ENCODE measurements at regions not wholly inside any gene's neighbourhood (a gene's known extent, or its start where the extent isn't known, plus 50 kb on each side); places are given as distances from the start of the nearest gene placed in this dataset.

GRCh38 chr1:70504176-70504820 is 93.2 kb downstream of the CTH start (continued):
- TF ChIP-seq SRSF3 (IDR thresholded peaks at IDR 0.05; ENCODE audit: insufficient read depth, low read length) (no peak), NFIC (IDR thresholded peaks at IDR 0.05) (peak; percentile 86), ATF7 (IDR thresholded peaks at IDR 0.05) (no peak), OTX1 (CRISPR knock-in tag; IDR thresholded peaks at IDR 0.05) (no peak), SMARCE1 (IDR thresholded peaks at IDR 0.05) (0 out of 2 replicates have a peak, but pooled peaks have one; percentile 30), CTCF (IDR thresholded peaks at IDR 0.05 in 2 of 3, conservative IDR thresholded peaks at IDR 0.05 in 1 of 3; ENCODE audit: insufficient read depth in 2 of 3, low read depth in 1 of 3, low read length in 3 of 3) (no peak), MEIS2 (IDR thresholded peaks at IDR 0.05; ENCODE audit: partially characterized antibody) (peak; percentile 96), RHOXF2B (CRISPR knock-in tag; conservative IDR thresholded peaks at IDR 0.05) (no peak), FOXA3 (CRISPR knock-in tag; conservative IDR thresholded peaks at IDR 0.05 in 1 of 2, IDR thresholded peaks at IDR 0.05 in 1 of 2) (no peak), SMARCA5 (IDR thresholded peaks at IDR 0.05) (no peak), ELF4 (CRISPR knock-in tag; IDR thresholded peaks at IDR 0.05) (no peak), EHMT2 (IDR thresholded peaks at IDR 0.05) (0 out of 2 replicates have a peak, but pooled peaks have one; percentile 23), PHTF2 (CRISPR knock-in tag; IDR thresholded peaks at IDR 0.05) (no peak), PHB (CRISPR knock-in tag; IDR thresholded peaks at IDR 0.05) (no peak), RREB1 (CRISPR knock-in tag; IDR thresholded peaks at IDR 0.05) (no peak)

Measured in K562 (cell line).